ENCODE measurements at regions not wholly inside any gene's neighbourhood (a gene's known extent, or its start where the extent isn't known, plus 50 kb on each side); places are given as distances from the start of the nearest gene placed in this dataset.
"Not testable (repeated sequence)": the region's sequence is repeated elsewhere in the genome, so short reads cannot be mapped to it uniquely, and the experiment has no call there.

DNA sequence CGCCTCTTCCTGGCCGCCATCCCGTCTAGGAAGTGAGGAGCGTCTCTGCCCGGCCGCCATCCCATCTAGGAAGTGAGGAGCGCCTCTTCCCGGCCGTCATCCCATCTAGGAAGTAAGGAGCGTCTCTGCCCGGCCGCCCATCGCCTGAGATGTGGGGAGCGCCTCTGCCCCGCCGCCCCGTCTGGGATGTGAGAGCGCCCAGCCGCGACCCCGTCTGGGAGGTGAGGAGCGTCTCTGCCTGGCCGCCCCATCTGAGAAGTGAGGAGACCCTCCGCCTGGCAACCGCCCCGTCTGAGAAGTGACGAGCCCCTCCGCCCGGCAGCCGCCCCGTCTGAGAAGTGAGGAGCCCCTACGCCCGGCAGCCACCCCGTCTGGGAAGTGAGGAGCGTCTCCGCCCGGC lies 137.9 kb downstream of the ALOX5 start:
- TF ChIP-seq TAF1 (conservative IDR thresholded peaks at IDR 0.05); SP1 (IDR thresholded peaks at IDR 0.05); RXRA (IDR thresholded peaks at IDR 0.05); RAD21 (IDR thresholded peaks at IDR 0.05); HNF4G (IDR thresholded peaks at IDR 0.05); GABPA (IDR thresholded peaks at IDR 0.05 in 1 of 2, conservative IDR thresholded peaks at IDR 0.05 in 1 of 2): not testable (repeated sequence)
- TF ChIP-seq, protein P1, sequence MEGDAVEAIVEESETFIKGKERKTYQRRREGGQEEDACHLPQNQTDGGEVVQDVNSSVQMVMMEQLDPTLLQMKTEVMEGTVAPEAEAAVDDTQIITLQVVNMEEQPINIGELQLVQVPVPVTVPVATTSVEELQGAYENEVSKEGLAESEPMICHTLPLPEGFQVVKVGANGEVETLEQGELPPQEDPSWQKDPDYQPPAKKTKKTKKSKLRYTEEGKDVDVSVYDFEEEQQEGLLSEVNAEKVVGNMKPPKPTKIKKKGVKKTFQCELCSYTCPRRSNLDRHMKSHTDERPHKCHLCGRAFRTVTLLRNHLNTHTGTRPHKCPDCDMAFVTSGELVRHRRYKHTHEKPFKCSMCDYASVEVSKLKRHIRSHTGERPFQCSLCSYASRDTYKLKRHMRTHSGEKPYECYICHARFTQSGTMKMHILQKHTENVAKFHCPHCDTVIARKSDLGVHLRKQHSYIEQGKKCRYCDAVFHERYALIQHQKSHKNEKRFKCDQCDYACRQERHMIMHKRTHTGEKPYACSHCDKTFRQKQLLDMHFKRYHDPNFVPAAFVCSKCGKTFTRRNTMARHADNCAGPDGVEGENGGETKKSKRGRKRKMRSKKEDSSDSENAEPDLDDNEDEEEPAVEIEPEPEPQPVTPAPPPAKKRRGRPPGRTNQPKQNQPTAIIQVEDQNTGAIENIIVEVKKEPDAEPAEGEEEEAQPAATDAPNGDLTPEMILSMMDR (IDR thresholded peaks at IDR 0.05; ENCODE audit: low read depth, low read length, missing input control): not testable (repeated sequence)
- TF ChIP-seq, protein P2, sequence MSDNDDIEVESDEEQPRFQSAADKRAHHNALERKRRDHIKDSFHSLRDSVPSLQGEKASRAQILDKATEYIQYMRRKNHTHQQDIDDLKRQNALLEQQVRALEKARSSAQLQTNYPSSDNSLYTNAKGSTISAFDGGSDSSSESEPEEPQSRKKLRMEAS (IDR thresholded peaks at IDR 0.05): not testable (repeated sequence)
- TF ChIP-seq, protein P3, sequence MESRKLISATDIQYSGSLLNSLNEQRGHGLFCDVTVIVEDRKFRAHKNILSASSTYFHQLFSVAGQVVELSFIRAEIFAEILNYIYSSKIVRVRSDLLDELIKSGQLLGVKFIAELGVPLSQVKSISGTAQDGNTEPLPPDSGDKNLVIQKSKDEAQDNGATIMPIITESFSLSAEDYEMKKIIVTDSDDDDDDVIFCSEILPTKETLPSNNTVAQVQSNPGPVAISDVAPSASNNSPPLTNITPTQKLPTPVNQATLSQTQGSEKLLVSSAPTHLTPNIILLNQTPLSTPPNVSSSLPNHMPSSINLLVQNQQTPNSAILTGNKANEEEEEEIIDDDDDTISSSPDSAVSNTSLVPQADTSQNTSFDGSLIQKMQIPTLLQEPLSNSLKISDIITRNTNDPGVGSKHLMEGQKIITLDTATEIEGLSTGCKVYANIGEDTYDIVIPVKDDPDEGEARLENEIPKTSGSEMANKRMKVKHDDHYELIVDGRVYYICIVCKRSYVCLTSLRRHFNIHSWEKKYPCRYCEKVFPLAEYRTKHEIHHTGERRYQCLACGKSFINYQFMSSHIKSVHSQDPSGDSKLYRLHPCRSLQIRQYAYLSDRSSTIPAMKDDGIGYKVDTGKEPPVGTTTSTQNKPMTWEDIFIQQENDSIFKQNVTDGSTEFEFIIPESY (IDR thresholded peaks at IDR 0.05): not testable (repeated sequence)
- TF ChIP-seq, protein P4, sequence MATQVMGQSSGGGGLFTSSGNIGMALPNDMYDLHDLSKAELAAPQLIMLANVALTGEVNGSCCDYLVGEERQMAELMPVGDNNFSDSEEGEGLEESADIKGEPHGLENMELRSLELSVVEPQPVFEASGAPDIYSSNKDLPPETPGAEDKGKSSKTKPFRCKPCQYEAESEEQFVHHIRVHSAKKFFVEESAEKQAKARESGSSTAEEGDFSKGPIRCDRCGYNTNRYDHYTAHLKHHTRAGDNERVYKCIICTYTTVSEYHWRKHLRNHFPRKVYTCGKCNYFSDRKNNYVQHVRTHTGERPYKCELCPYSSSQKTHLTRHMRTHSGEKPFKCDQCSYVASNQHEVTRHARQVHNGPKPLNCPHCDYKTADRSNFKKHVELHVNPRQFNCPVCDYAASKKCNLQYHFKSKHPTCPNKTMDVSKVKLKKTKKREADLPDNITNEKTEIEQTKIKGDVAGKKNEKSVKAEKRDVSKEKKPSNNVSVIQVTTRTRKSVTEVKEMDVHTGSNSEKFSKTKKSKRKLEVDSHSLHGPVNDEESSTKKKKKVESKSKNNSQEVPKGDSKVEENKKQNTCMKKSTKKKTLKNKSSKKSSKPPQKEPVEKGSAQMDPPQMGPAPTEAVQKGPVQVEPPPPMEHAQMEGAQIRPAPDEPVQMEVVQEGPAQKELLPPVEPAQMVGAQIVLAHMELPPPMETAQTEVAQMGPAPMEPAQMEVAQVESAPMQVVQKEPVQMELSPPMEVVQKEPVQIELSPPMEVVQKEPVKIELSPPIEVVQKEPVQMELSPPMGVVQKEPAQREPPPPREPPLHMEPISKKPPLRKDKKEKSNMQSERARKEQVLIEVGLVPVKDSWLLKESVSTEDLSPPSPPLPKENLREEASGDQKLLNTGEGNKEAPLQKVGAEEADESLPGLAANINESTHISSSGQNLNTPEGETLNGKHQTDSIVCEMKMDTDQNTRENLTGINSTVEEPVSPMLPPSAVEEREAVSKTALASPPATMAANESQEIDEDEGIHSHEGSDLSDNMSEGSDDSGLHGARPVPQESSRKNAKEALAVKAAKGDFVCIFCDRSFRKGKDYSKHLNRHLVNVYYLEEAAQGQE (IDR thresholded peaks at IDR 0.05): not testable (repeated sequence)

Data from liver (tissue), 3 donors.